CD8-positive, alpha-beta memory T cell (primary cell): ENCODE measurements at regions not wholly inside any gene's neighbourhood (a gene's known extent, or its start where the extent isn't known, plus 50 kb on each side); places are given as distances from the start of the nearest gene placed in this dataset.
"Not testable (repeated sequence)": the region's sequence is repeated elsewhere in the genome, so short reads cannot be mapped to it uniquely, and the experiment has no call there.

Experiments
- CTCF ChIA-PET: fragments of 350-600 bp; sonication (Branson Sonifier 250); formaldehyde crosslinking; loops from one replicate; lab custom pipeline; 2021; ENCODE audit warnings: antibody characterized with exemption; lab: Charles Lee
- POLR2A ChIA-PET: fragments of 350-600 bp; sonication (Branson Sonifier 250); formaldehyde crosslinking; loops from one replicate; lab custom pipeline; 2021; ENCODE audit warnings: antibody characterized with exemption; lab: Charles Lee
- DNase-seq, 5 donors: peaks; one replicate each; pipeline versions ENCODE4 v3.0.0 to v3.0.0-alpha.2; 2020 to 2022; ENCODE audit warnings: mixed read lengths in 1 of 5
- H3K27ac ChIP-seq: one replicate; pipeline ENCODE4 v1.7.0; 2013; ENCODE audit warnings: low read depth, mild to moderate bottlenecking, low read length, moderate library complexity
- H3K27me3 ChIP-seq: 2 replicates; pipeline ENCODE4 v1.7.0; 2013; ENCODE audit warnings: low read length, mild to moderate bottlenecking; ENCODE audit not compliant: insufficient read depth, poor library complexity, severe bottlenecking
- H3K36me3 ChIP-seq: 2 replicates; pipeline ENCODE4 v1.7.0; 2013; ENCODE audit warnings: mild to moderate bottlenecking, low read length, moderate library complexity; ENCODE audit not compliant: insufficient read depth
- H3K4me1 ChIP-seq: 2 replicates; pipeline ENCODE4 v1.7.0; 2013; ENCODE audit warnings: mild to moderate bottlenecking, low read length, moderate library complexity; ENCODE audit not compliant: insufficient read depth
- H3K4me3 ChIP-seq: 2 replicates; pipeline ENCODE4 v1.7.0; 2013; ENCODE audit warnings: mild to moderate bottlenecking, low read length
- H3K9me3 ChIP-seq: 2 replicates; pipeline ENCODE4 v1.7.0; 2013; ENCODE audit warnings: mild to moderate bottlenecking, low read length
- H3K27ac Mint-ChIP-seq, 8 donors: one replicate each; pipeline ENCODE4 v1.8.0; 2020 to 2021; ENCODE audit warnings: mixed read lengths in 8 of 8, mild to moderate bottlenecking in 6 of 8, inconsistent platforms in 3 of 8, moderate library complexity in 3 of 8
- H3K27me3 Mint-ChIP-seq, 2 donors: one replicate each; pipeline ENCODE4 v1.8.0; 2020 to 2021; ENCODE audit warnings: mixed read lengths in 2 of 2, mild to moderate bottlenecking in 1 of 2, moderate library complexity in 1 of 2
- H3K36me3 Mint-ChIP-seq, 3 donors: one replicate each; pipeline ENCODE4 v1.8.0; 2020 to 2021; ENCODE audit warnings: mixed read lengths in 3 of 3, inconsistent platforms in 1 of 3, mild to moderate bottlenecking in 1 of 3
- H3K4me1 Mint-ChIP-seq, 3 donors: one replicate each; pipeline ENCODE4 v1.8.0; 2020 to 2021; ENCODE audit warnings: mixed read lengths in 3 of 3, inconsistent platforms in 1 of 3, mild to moderate bottlenecking in 1 of 3
- H3K4me3 Mint-ChIP-seq, 7 donors: one replicate each; pipeline ENCODE4 v1.8.0; 2020 to 2021; ENCODE audit warnings: mixed read lengths in 7 of 7, mild to moderate bottlenecking in 6 of 7, moderate library complexity in 4 of 7, inconsistent platforms in 2 of 7
- H3K9me3 Mint-ChIP-seq, 5 donors: one replicate each; pipeline ENCODE4 v1.8.0; 2020 to 2022; ENCODE audit warnings: mixed read lengths in 5 of 5, mild to moderate bottlenecking in 3 of 5, moderate library complexity in 2 of 5, inconsistent platforms in 1 of 5

- Histone ChIP-seq H3K27ac (no peak overlapping the region), H3K4me3 (no peak overlapping the region), H3K4me1 (no peaks in the 10 kb centered on the region), H3K9me3 (no peaks in the 10 kb centered on the region), H3K27me3 (no peaks in the 10 kb centered on the region), H3K36me3 (no peaks in the 10 kb centered on the region)
- H3K36me3 Mint-ChIP-seq: no peaks in the 10 kb centered on the region
- H3K27ac Mint-ChIP-seq: no peak overlapping the region
- peaks cover 9 to 27% of the 10 kb centered on the region in 2 donors for H3K27me3 Mint-ChIP-seq
- no peaks in the 10 kb centered on the region for H3K4me1 Mint-ChIP-seq
- CTCF ChIA-PET: no interaction called here
- H3K9me3 Mint-ChIP-seq: no peaks in the 10 kb centered on the region
- H3K4me3 Mint-ChIP-seq: no peak overlapping the region
- POLR2A ChIA-PET: no interaction called here
- no peak for DNase-seq
Measured at GRCh38 chr6:142647449-142648035, 297.4 kb downstream of the HIVEP2 start.

- CTCF ChIA-PET: no interaction called here
Measured at GRCh38 chr6:142648036-142648451, 296.9 kb downstream of the HIVEP2 start.

GRCh38 chr6:142648526-142648925 lies 296.4 kb downstream of the HIVEP2 start:
- Mint-ChIP-seq H3K27me3 (peaks cover 9 to 34% of the 10 kb centered on the region in 2 donors), H3K27ac (no peak overlapping the region), H3K9me3 (no peaks in the 10 kb centered on the region), H3K36me3 (no peaks in the 10 kb centered on the region), H3K4me1 (no peaks in the 10 kb centered on the region), H3K4me3 (no peak overlapping the region)
- DNase-seq: no peak
- H3K36me3 ChIP-seq: no peaks in the 10 kb centered on the region
- CTCF ChIA-PET: no interaction called here
- no peak overlapping the region for H3K4me3 ChIP-seq
- H3K27me3 ChIP-seq: no peaks in the 10 kb centered on the region
- no peaks in the 10 kb centered on the region for H3K4me1 ChIP-seq
- POLR2A ChIA-PET: no interaction called here
- no peak overlapping the region for H3K27ac ChIP-seq
- no peaks in the 10 kb centered on the region for H3K9me3 ChIP-seq

More at GRCh38 chr6:142648036-142648451, 296.9 kb downstream of the HIVEP2 start:
- H3K27ac ChIP-seq: no peak overlapping the region
- H3K36me3 Mint-ChIP-seq: no peaks in the 10 kb centered on the region
- peaks cover 9 to 32% of the 10 kb centered on the region in 2 donors for H3K27me3 Mint-ChIP-seq
- H3K4me1 ChIP-seq: no peaks in the 10 kb centered on the region
- H3K4me3 ChIP-seq: no peak overlapping the region
- no peak overlapping the region for H3K4me3 Mint-ChIP-seq
- no peak for DNase-seq
- H3K9me3 Mint-ChIP-seq: no peaks in the 10 kb centered on the region
- H3K36me3 ChIP-seq: no peaks in the 10 kb centered on the region
- no peaks in the 10 kb centered on the region for H3K9me3 ChIP-seq
- no peaks in the 10 kb centered on the region for H3K4me1 Mint-ChIP-seq
- no peak overlapping the region for H3K27ac Mint-ChIP-seq
- POLR2A ChIA-PET: no interaction called here
- no peaks in the 10 kb centered on the region for H3K27me3 ChIP-seq

- H3K4me3 ChIP-seq, H3K9me3 ChIP-seq, DNase-seq, H3K9me3 Mint-ChIP-seq, H3K27ac Mint-ChIP-seq, H3K27ac ChIP-seq, CTCF ChIA-PET, H3K4me1 ChIP-seq, POLR2A ChIA-PET, H3K36me3 Mint-ChIP-seq, H3K4me3 Mint-ChIP-seq, H3K4me1 Mint-ChIP-seq, H3K27me3 ChIP-seq, H3K36me3 ChIP-seq: not testable (repeated sequence)
- peaks cover 9 to 36% of the 10 kb centered on the region in 2 donors for H3K27me3 Mint-ChIP-seq
Measured at GRCh38 chr6:142649438-142650234, 295.3 kb downstream of the HIVEP2 start.

- Mint-ChIP-seq H3K27me3 (peaks cover 12 to 40% of the 10 kb centered on the region in 2 donors), H3K4me3 (no peak overlapping the region), H3K9me3 (no peaks in the 10 kb centered on the region), H3K36me3 (no peaks in the 10 kb centered on the region), H3K27ac (no peak overlapping the region), H3K4me1 (no peaks in the 10 kb centered on the region)
- Histone ChIP-seq H3K4me3 (no peak overlapping the region), H3K9me3 (no peaks in the 10 kb centered on the region), H3K4me1 (no peaks in the 10 kb centered on the region), H3K27me3 (no peaks in the 10 kb centered on the region), H3K27ac (no peak overlapping the region), H3K36me3 (no peaks in the 10 kb centered on the region)
- ChIA-PET CTCF (no interaction called here), POLR2A (no interaction called here)
- DNase-seq: no peak
Measured at GRCh38 chr6:142651384-142651783, 293.6 kb downstream of the HIVEP2 start.

- POLR2A ChIA-PET: no interaction called here
- Histone ChIP-seq H3K27me3 (no peaks in the 10 kb centered on the region), H3K27ac (no peak overlapping the region), H3K4me1 (no peaks in the 10 kb centered on the region), H3K36me3 (no peaks in the 10 kb centered on the region), H3K4me3 (no peak overlapping the region), H3K9me3 (no peaks in the 10 kb centered on the region)
- no peaks in the 10 kb centered on the region for H3K9me3 Mint-ChIP-seq
- DNase-seq: no peak
- CTCF ChIA-PET: no interaction called here
- peaks cover 8 to 28% of the 10 kb centered on the region in 2 donors for H3K27me3 Mint-ChIP-seq
- no peaks in the 10 kb centered on the region for H3K4me1 Mint-ChIP-seq
- no peaks in the 10 kb centered on the region for H3K36me3 Mint-ChIP-seq
- no peak overlapping the region for H3K4me3 Mint-ChIP-seq
- H3K27ac Mint-ChIP-seq: peak overlapping the region in 1 of 8 donors; percentile 34
Measured at GRCh38 chr6:142653710-142654420, 291.1 kb downstream of the HIVEP2 start.

- Histone ChIP-seq H3K27ac (no peak overlapping the region), H3K36me3 (no peaks in the 10 kb centered on the region), H3K4me3 (no peak overlapping the region), H3K27me3 (no peaks in the 10 kb centered on the region), H3K9me3 (no peaks in the 10 kb centered on the region), H3K4me1 (no peaks in the 10 kb centered on the region)
- no peaks in the 10 kb centered on the region for H3K4me1 Mint-ChIP-seq
- H3K27ac Mint-ChIP-seq: no peak overlapping the region
- CTCF ChIA-PET: no interaction called here
- peaks cover 4 to 13% (median 7%) of the 10 kb centered on the region in 5 donors for H3K9me3 Mint-ChIP-seq
- POLR2A ChIA-PET: no interaction called here
- H3K27me3 Mint-ChIP-seq: peaks cover 3 to 18% of the 10 kb centered on the region in 2 donors
- DNase-seq: no peak
- no peak overlapping the region for H3K4me3 Mint-ChIP-seq
- H3K36me3 Mint-ChIP-seq: no peaks in the 10 kb centered on the region
Measured at GRCh38 chr6:142659661-142660060, 285.3 kb downstream of the HIVEP2 start.

- H3K36me3 Mint-ChIP-seq: peaks cover 0 to 2% (median 0%) of the 10 kb centered on the region in 3 donors
- H3K4me3 Mint-ChIP-seq: no peak overlapping the region
- no peaks in the 10 kb centered on the region for H3K27me3 ChIP-seq
- H3K27ac Mint-ChIP-seq: no peak overlapping the region
- no peak for DNase-seq
- CTCF ChIA-PET: no interaction called here
- H3K4me3 ChIP-seq: no peak overlapping the region
- POLR2A ChIA-PET: no interaction called here
- H3K36me3 ChIP-seq: no peaks in the 10 kb centered on the region
- H3K4me1 ChIP-seq: no peaks in the 10 kb centered on the region
- H3K27me3 Mint-ChIP-seq: peaks cover 0 to 10% of the 10 kb centered on the region in 2 donors
- H3K9me3 ChIP-seq: no peaks in the 10 kb centered on the region
- H3K27ac ChIP-seq: no peak overlapping the region
- H3K4me1 Mint-ChIP-seq: no peaks in the 10 kb centered on the region
- H3K9me3 Mint-ChIP-seq: peaks cover 4 to 13% (median 7%) of the 10 kb centered on the region in 5 donors
Measured at GRCh38 chr6:142665393-142665792, 279.6 kb downstream of the HIVEP2 start.
